ENCODE measurements at regions not wholly inside any gene's neighbourhood (a gene's known extent, or its start where the extent isn't known, plus 50 kb on each side); places are given as distances from the start of the nearest gene placed in this dataset.

DNA sequence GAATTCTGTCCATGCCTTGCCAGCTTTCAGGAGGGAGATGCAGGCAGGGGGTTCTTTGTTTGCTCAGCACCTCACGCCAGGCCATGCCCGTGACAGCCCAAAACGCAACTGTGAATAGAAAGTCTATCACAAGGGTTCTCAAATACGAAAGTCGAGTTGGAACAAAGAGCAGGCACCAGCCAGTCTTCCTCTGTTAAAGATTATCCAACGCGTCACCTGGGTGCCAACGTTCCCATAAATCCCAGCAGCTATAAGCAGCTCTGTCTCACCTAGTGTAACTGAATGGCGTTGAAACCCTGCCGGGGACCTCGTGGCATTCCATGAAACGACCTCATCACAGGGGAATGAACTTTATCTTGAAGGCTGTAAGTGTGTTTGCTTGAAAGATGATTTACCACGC is 84.8 kb upstream of the GATA6 start (continued):
- TF ChIP-seq ZNF20 (CRISPR knock-in tag; IDR thresholded peaks at IDR 0.05) (no peak), SMYD3 (CRISPR knock-in tag; IDR thresholded peaks at IDR 0.05) (no peak)
- TF ChIP-seq, protein P1, sequence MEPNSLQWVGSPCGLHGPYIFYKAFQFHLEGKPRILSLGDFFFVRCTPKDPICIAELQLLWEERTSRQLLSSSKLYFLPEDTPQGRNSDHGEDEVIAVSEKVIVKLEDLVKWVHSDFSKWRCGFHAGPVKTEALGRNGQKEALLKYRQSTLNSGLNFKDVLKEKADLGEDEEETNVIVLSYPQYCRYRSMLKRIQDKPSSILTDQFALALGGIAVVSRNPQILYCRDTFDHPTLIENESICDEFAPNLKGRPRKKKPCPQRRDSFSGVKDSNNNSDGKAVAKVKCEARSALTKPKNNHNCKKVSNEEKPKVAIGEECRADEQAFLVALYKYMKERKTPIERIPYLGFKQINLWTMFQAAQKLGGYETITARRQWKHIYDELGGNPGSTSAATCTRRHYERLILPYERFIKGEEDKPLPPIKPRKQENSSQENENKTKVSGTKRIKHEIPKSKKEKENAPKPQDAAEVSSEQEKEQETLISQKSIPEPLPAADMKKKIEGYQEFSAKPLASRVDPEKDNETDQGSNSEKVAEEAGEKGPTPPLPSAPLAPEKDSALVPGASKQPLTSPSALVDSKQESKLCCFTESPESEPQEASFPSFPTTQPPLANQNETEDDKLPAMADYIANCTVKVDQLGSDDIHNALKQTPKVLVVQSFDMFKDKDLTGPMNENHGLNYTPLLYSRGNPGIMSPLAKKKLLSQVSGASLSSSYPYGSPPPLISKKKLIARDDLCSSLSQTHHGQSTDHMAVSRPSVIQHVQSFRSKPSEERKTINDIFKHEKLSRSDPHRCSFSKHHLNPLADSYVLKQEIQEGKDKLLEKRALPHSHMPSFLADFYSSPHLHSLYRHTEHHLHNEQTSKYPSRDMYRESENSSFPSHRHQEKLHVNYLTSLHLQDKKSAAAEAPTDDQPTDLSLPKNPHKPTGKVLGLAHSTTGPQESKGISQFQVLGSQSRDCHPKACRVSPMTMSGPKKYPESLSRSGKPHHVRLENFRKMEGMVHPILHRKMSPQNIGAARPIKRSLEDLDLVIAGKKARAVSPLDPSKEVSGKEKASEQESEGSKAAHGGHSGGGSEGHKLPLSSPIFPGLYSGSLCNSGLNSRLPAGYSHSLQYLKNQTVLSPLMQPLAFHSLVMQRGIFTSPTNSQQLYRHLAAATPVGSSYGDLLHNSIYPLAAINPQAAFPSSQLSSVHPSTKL (CRISPR knock-in tag; IDR thresholded peaks at IDR 0.05) = peak; percentile 45

- ATAC-seq = no peak
Observed at GRCh38 chr18:22086973-22087372, 82.4 kb upstream of the GATA6 start.

More at GRCh38 chr18:22086973-22087372, 82.4 kb upstream of the GATA6 start:
- ChIA-PET POLR2A (no interaction called here), CTCF (ENCODE audit: low intra/inter-chr PET ratio, low total read pairs) (no interaction called here)
- Histone ChIP-seq H3K4me2 (ENCODE audit: low read depth, low read length) (no peak overlapping the region), H3K79me2 (ENCODE audit: insufficient read depth, low read length) (no peaks in the 10 kb centered on the region), H3K9ac (ENCODE audit: insufficient read depth, low read depth, low read length) (no peak overlapping the region), H3K4me1 (ENCODE audit: insufficient read depth, low read length) (peaks cover 37% of the 10 kb centered on the region), H3K27ac (ENCODE audit: extremely low read length, insufficient read depth, low read length) (no peak overlapping the region), H3K4me3 (replicated peaks in 1 of 3; ENCODE audit: insufficient read depth in 1 of 3, low read depth in 2 of 3, low read length in 3 of 3) (no peak overlapping the region), H3K27me3 (ENCODE audit: control insufficient read depth in 1 of 2, insufficient read depth in 2 of 2, low read length in 2 of 2) (no peaks in the 10 kb centered on the region), H2AFZ (ENCODE audit: low read length) (no peak overlapping the region), H3K9me3 (ENCODE audit: low read length) (no peaks in the 10 kb centered on the region), H3K36me3 (replicated peaks in 1 of 2; ENCODE audit: control insufficient read depth in 1 of 2, insufficient read depth in 2 of 2, low read length in 2 of 2) (no peaks in the 10 kb centered on the region), H4K20me1 (ENCODE audit: insufficient read depth, low read length) (no peaks in the 10 kb centered on the region)
- DNase-seq (ENCODE audit: low spot score) (no peak), FAIRE-seq (no peak)
- 80% methylated on average over 4 of the region's 4 CpGs for WGBS (ENCODE audit: low lambda C conversion rate)
- intact Hi-C loops (cut with micrococcal nuclease; ENCODE audit: unreplicated experiment) (no loop called here), in situ Hi-C loops (cut with HindIII; ENCODE audit: extremely low pct_ligation_motif_present, low pct_unique_long_range_greater_than_20kb) (no loop called here)
- no peak for TF ChIP-seq SALL1 (CRISPR knock-in tag; IDR thresholded peaks at IDR 0.05)
- peak; percentile 41; the same call in 1 of the 2 replicates for TF ChIP-seq HNF4A (CRISPR knock-in tag; IDR thresholded peaks at IDR 0.05)
- BruUV-seq (replicated peaks) = no TSS peak
